ENCODE measurements at regions not wholly inside any gene's neighbourhood (a gene's known extent, or its start where the extent isn't known, plus 50 kb on each side); places are given as distances from the start of the nearest gene placed in this dataset.

GRCh38 chr6:27668442-27669294 is 195.8 kb upstream of the ZNF184 start (continued):
- TF ChIP-seq NFAT5 (CRISPR knock-in tag; IDR thresholded peaks at IDR 0.05) (0 out of 2 replicates have a peak, but pooled peaks have one; percentile 29), ZBTB8A (CRISPR knock-in tag; IDR thresholded peaks at IDR 0.05; ENCODE audit: borderline replicate concordance, low read depth) (no peak), SIN3A (IDR thresholded peaks at IDR 0.05; ENCODE audit: borderline replicate concordance, low read depth, low read length) (no peak), ZNF670 (CRISPR knock-in tag; IDR thresholded peaks at IDR 0.05; ENCODE audit: borderline replicate concordance) (0 out of 2 replicates have a peak, but pooled peaks have one; percentile 2), CREB3 (CRISPR knock-in tag; IDR thresholded peaks at IDR 0.05) (no peak), KDM2A (CRISPR knock-in tag; IDR thresholded peaks at IDR 0.05; ENCODE audit: borderline replicate concordance, low read depth) (peak; percentile 72; the same call in 1 of the 2 replicates), DDIT3 (CRISPR knock-in tag; IDR thresholded peaks at IDR 0.05) (no peak), ZNF552 (CRISPR knock-in tag; IDR thresholded peaks at IDR 0.05; ENCODE audit: borderline replicate concordance) (no peak), ZBTB3 (CRISPR knock-in tag; IDR thresholded peaks at IDR 0.05; ENCODE audit: borderline replicate concordance, low read depth) (no peak), ZNF496 (CRISPR knock-in tag; IDR thresholded peaks at IDR 0.05; ENCODE audit: insufficient replicate concordance) (no peak), HBP1 (CRISPR knock-in tag; IDR thresholded peaks at IDR 0.05; ENCODE audit: low read depth) (0 out of 2 replicates have a peak, but pooled peaks have one; percentile 46), TEAD2 (CRISPR knock-in tag; IDR thresholded peaks at IDR 0.05) (no peak), EEA1 (CRISPR knock-in tag; IDR thresholded peaks at IDR 0.05; ENCODE audit: borderline replicate concordance) (no peak), SMC3 (IDR thresholded peaks at IDR 0.05; ENCODE audit: low read length) (no peak), CCAR2 (optimal IDR thresholded peaks at IDR 0.05; ENCODE audit: low read depth, low read length) (no peak)
- TF ChIP-seq, protein P1, sequence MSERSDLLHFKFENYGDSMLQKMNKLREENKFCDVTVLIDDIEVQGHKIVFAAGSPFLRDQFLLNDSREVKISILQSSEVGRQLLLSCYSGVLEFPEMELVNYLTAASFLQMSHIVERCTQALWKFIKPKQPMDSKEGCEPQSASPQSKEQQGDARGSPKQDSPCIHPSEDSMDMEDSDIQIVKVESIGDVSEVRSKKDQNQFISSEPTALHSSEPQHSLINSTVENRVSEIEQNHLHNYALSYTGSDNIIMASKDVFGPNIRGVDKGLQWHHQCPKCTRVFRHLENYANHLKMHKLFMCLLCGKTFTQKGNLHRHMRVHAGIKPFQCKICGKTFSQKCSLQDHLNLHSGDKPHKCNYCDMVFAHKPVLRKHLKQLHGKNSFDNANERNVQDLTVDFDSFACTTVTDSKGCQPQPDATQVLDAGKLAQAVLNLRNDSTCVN (CRISPR knock-in tag; IDR thresholded peaks at IDR 0.05; ENCODE audit: borderline replicate concordance) = no peak

All from HepG2 (cell line).